Choroid plexus epithelial cell (primary cell): ENCODE measurements at regions not wholly inside any gene's neighbourhood (a gene's known extent, or its start where the extent isn't known, plus 50 kb on each side); places are given as distances from the start of the nearest gene placed in this dataset.
A peak's percentile ranks its signal among the peaks of the same experiment; 100 is the strongest.

Experiments
- DNase-seq: peaks from one replicate; pipeline ENCODE4 v3.0.0-alpha.2; 2010; ENCODE audit warnings: low read depth
- H3K4me3 ChIP-seq: 2 replicates; pipeline ENCODE4 v1.5.1; 2011; ENCODE audit warnings: low read depth, mild to moderate bottlenecking, control low read depth, low read length, moderate library complexity
- TF ChIP-seq, protein P1 (sequence below): conservative IDR thresholded peaks from 2 replicates; pipeline ENCODE4 v1.5.1; 2011; ENCODE audit warnings: low read depth, mild to moderate bottlenecking, control low read depth, inconsistent platforms, low read length, moderate library complexity

GRCh38 chr9:535356-535755 is 306.1 kb upstream of the DMRT1 start:
- TF ChIP-seq, protein P1, sequence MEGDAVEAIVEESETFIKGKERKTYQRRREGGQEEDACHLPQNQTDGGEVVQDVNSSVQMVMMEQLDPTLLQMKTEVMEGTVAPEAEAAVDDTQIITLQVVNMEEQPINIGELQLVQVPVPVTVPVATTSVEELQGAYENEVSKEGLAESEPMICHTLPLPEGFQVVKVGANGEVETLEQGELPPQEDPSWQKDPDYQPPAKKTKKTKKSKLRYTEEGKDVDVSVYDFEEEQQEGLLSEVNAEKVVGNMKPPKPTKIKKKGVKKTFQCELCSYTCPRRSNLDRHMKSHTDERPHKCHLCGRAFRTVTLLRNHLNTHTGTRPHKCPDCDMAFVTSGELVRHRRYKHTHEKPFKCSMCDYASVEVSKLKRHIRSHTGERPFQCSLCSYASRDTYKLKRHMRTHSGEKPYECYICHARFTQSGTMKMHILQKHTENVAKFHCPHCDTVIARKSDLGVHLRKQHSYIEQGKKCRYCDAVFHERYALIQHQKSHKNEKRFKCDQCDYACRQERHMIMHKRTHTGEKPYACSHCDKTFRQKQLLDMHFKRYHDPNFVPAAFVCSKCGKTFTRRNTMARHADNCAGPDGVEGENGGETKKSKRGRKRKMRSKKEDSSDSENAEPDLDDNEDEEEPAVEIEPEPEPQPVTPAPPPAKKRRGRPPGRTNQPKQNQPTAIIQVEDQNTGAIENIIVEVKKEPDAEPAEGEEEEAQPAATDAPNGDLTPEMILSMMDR: no peak
- no peak for DNase-seq
- H3K4me3 ChIP-seq: no peak overlapping the region

- DNase-seq: no peak
- TF ChIP-seq, protein P1: no peak
- no peak overlapping the region for H3K4me3 ChIP-seq
Observed at GRCh38 chr9:536597-537511, 304.6 kb upstream of the DMRT1 start.

DNA sequence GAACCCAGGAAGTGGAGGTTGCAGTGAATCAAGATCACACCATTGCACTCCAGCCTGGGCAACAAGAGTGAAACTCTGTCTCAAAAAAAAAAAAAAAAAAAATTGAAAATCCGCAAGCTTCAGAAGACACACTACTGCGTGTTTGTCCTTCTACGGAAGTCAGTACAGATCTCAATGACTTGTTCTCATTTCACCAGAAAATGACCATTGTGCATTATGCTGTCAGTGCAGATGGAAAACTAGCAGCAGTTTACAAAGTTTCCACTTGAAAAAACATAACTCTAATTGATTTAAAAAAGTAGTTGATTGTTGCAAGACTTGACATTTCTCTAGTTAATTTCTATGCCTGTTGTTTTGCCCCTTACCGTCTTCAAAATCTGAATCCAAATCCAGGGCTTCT is 298.0 kb upstream of the DMRT1 start:
- no peak for DNase-seq
- H3K4me3 ChIP-seq: no peak overlapping the region
- TF ChIP-seq, protein P1: no peak

DNA sequence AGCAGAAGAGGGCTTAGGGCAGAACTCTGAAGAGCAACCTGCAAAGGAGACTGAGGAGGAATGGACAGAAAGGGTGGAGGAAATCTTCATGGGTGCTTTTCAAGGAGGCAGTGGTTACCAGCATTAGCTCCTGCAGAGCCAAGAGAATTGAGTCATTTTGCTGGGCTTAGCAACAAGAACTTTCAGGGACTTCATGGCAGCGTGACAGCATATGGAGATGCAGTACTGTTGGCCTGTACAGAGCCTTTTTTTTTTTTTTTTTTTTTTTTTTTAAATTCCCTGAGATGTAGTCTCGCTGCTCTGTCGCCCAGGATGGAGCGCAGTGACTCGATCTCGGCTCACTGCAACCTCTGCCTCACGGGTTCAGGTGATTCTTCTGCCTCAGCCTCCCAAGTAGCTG is 296.0 kb upstream of the DMRT1 start:
- H3K4me3 ChIP-seq: no peak overlapping the region
- no peak for DNase-seq
- TF ChIP-seq, protein P1: no peak

DNA sequence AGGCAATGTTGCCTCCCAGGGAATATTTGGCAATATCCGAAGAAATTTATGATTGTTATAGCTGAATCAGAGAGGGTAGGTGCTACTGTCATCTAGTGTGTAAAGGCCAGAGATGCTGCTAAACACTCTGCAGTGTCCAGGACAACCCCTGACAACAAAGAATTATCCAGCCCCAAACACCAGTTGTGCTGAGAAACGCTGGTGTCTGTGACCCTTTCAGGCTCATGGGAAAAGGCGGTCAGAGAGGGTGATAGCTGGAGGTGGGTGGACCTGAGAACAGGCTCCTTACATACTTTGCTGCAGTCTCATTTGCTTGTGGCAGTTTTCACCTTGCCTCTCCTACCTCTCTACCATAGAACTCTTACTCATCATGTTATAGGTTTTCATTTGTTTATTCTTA is 295.3 kb upstream of the DMRT1 start:
- H3K4me3 ChIP-seq: no peak overlapping the region
- DNase-seq: no peak
- TF ChIP-seq, protein P1: no peak

DNA sequence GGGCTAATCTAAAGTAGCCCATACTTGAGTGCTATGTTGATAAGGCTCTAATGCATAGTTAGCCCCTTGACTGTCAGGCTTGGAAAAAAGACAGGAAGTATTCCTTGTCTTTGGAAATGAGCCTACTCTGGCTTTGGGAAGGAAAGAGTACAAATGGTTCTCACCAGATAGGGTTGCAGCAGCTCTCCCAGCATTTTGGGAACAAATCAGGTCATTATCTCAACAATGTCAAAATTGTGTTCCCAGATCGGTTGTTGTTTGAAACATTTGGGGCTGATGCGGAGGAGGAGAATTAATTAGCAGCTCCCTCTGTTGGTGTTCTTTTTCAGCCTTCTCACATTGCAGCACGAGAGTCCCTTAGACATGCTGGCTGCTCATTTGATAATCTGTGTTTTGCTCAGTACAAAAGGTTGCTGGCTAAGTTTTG is 294.7 kb upstream of the DMRT1 start:
- TF ChIP-seq, protein P1: peak; percentile 47
- no peak overlapping the region for H3K4me3 ChIP-seq
- DNase-seq: peak; percentile 24

DNA sequence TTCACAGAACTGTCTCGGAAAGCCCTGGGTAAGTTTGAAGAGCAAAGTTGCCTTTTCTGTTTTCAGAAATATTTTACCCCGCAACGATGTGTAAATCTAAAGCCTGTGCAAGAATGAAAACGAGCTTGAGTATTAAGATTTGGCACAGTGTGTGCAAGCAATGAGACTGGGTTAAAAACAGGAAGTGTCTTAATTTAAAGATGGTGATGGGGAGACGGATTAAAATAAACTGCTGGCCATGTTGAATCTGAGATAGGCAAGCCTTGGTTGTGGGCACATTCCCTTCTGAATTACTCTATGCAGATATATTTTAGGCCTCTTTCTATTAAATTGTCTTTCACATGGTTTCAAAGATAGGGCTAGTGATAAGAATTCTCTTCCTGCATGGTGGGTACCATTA is 294.2 kb upstream of the DMRT1 start:
- H3K4me3 ChIP-seq: no peak overlapping the region
- TF ChIP-seq, protein P1: no peak
- no peak for DNase-seq
